NB4 (cell line): ENCODE measurements at regions not wholly inside any gene's neighbourhood (a gene's known extent, or its start where the extent isn't known, plus 50 kb on each side); places are given as distances from the start of the nearest gene placed in this dataset.
A peak's percentile ranks its signal among the peaks of the same experiment; 100 is the strongest.

ENCODE experiments used
- CTCF ChIP-seq: IDR thresholded peaks from one replicate; pipeline ENCODE4 v1.5.1; 2012; ENCODE audit warnings: low read depth, low read length
- MAX ChIP-seq: IDR thresholded peaks from 2 replicates; pipeline ENCODE4 v1.6.1; 2011; ENCODE audit warnings: low read depth, low read length
- MYC ChIP-seq: IDR thresholded peaks from 2 replicates; pipeline ENCODE4 v1.6.1; 2011; ENCODE audit warnings: low read depth, low read length
- POLR2A ChIP-seq: IDR thresholded peaks from 2 replicates; pipeline ENCODE4 v1.6.1; 2011; ENCODE audit warnings: mild to moderate bottlenecking; ENCODE audit not compliant: insufficient read length; ENCODE audit errors: extremely low read depth

GRCh38 chr2:219726916-219727315 is 99.5 kb downstream of the SLC4A3 start:
- TF ChIP-seq MAX: no peak
- no peak for TF ChIP-seq POLR2A
- TF ChIP-seq CTCF: peak; percentile 15
- no peak for TF ChIP-seq MYC
